ENCODE measurements at regions not wholly inside any gene's neighbourhood (a gene's known extent, or its start where the extent isn't known, plus 50 kb on each side); places are given as distances from the start of the nearest gene placed in this dataset.

GRCh38 chr2:200068642-200069041 is 113.3 kb downstream of the MAIP1 start:
- Histone ChIP-seq H4K20me1 (ENCODE audit: insufficient read depth, low read length) (no peaks in the 10 kb centered on the region), H3F3A (ENCODE audit: insufficient read depth, low read length) (no peaks in the 10 kb centered on the region), H3K9me2 (replicated peaks; ENCODE audit: insufficient read depth, low read length) (no peaks in the 10 kb centered on the region), H3K27me3 (replicated peaks; ENCODE audit: insufficient read depth, low read length) (no peaks in the 10 kb centered on the region), H3K4me3 (ENCODE audit: low read length) (no peak overlapping the region), H3K9ac (ENCODE audit: low read length) (no peak overlapping the region), H3K36me3 (replicated peaks; ENCODE audit: insufficient read depth, low read length) (no peaks in the 10 kb centered on the region), H3K27ac (ENCODE audit: low read length) (no peak overlapping the region), H2AFZ (ENCODE audit: low read length) (no peak overlapping the region), H3K9me3 (replicated peaks; ENCODE audit: insufficient read depth, low read length) (no peaks in the 10 kb centered on the region), H3K4me2 (ENCODE audit: low read depth, low read length) (no peak overlapping the region), H3K4me1 (ENCODE audit: low read length) (no peaks in the 10 kb centered on the region), H3K79me2 (ENCODE audit: low read length) (no peaks in the 10 kb centered on the region)
- TF ChIP-seq CTCF (IDR thresholded peaks at IDR 0.05; ENCODE audit: low read length): no peak
- no peak for TF ChIP-seq EZH2 (optimal IDR thresholded peaks at IDR 0.05; ENCODE audit: low read depth, low read length)
- TF ChIP-seq EZH2phosphoT487 (IDR thresholded peaks at IDR 0.05; ENCODE audit: low read length): no peak
- DNase-seq: no peak

- no peak overlapping the region for H2AFZ ChIP-seq (ENCODE audit: low read length)
- H3K36me3 ChIP-seq (replicated peaks; ENCODE audit: insufficient read depth, low read length): no peaks in the 10 kb centered on the region
- no peak overlapping the region for H3K4me2 ChIP-seq (ENCODE audit: low read depth, low read length)
- no peak overlapping the region for H3K4me3 ChIP-seq (ENCODE audit: low read length)
- H4K20me1 ChIP-seq (ENCODE audit: insufficient read depth, low read length): no peaks in the 10 kb centered on the region
- H3K27ac ChIP-seq (ENCODE audit: low read length): no peak overlapping the region
- no peaks in the 10 kb centered on the region for H3K9me2 ChIP-seq (replicated peaks; ENCODE audit: insufficient read depth, low read length)
- H3K9me3 ChIP-seq (replicated peaks; ENCODE audit: insufficient read depth, low read length): no peaks in the 10 kb centered on the region
- H3K27me3 ChIP-seq (replicated peaks; ENCODE audit: insufficient read depth, low read length): no peaks in the 10 kb centered on the region
- no peak overlapping the region for H3K9ac ChIP-seq (ENCODE audit: low read length)
- H3F3A ChIP-seq (ENCODE audit: insufficient read depth, low read length): no peaks in the 10 kb centered on the region
- TF ChIP-seq EZH2 (optimal IDR thresholded peaks at IDR 0.05; ENCODE audit: low read depth, low read length) (no peak), CTCF (IDR thresholded peaks at IDR 0.05; ENCODE audit: low read length) (no peak), EZH2phosphoT487 (IDR thresholded peaks at IDR 0.05; ENCODE audit: low read length) (no peak)
- no peak for DNase-seq
- H3K79me2 ChIP-seq (ENCODE audit: low read length): no peaks in the 10 kb centered on the region
- H3K4me1 ChIP-seq (ENCODE audit: low read length): 0 out of 2 replicates have a peak, but pooled peaks cover 3% of the 10 kb centered on the region
Measured at GRCh38 chr2:200077210-200077650, 121.8 kb downstream of the MAIP1 start.

GRCh38 chr2:200077838-200078237 is 122.5 kb downstream of the MAIP1 start:
- Histone ChIP-seq H4K20me1 (ENCODE audit: insufficient read depth, low read length) (no peaks in the 10 kb centered on the region), H3K4me2 (ENCODE audit: low read depth, low read length) (no peak overlapping the region), H2AFZ (ENCODE audit: low read length) (no peak overlapping the region), H3K4me3 (ENCODE audit: low read length) (no peak overlapping the region), H3K79me2 (ENCODE audit: low read length) (no peaks in the 10 kb centered on the region), H3F3A (ENCODE audit: insufficient read depth, low read length) (no peaks in the 10 kb centered on the region), H3K27ac (ENCODE audit: low read length) (no peak overlapping the region), H3K4me1 (ENCODE audit: low read length) (0 out of 2 replicates have a peak, but pooled peaks cover 3% of the 10 kb centered on the region), H3K9ac (ENCODE audit: low read length) (no peak overlapping the region), H3K27me3 (replicated peaks; ENCODE audit: insufficient read depth, low read length) (no peaks in the 10 kb centered on the region), H3K9me2 (replicated peaks; ENCODE audit: insufficient read depth, low read length) (no peaks in the 10 kb centered on the region), H3K9me3 (replicated peaks; ENCODE audit: insufficient read depth, low read length) (no peaks in the 10 kb centered on the region), H3K36me3 (replicated peaks; ENCODE audit: insufficient read depth, low read length) (no peaks in the 10 kb centered on the region)
- TF ChIP-seq EZH2 (optimal IDR thresholded peaks at IDR 0.05; ENCODE audit: low read depth, low read length) (no peak), EZH2phosphoT487 (IDR thresholded peaks at IDR 0.05; ENCODE audit: low read length) (no peak), CTCF (IDR thresholded peaks at IDR 0.05; ENCODE audit: low read length) (no peak)
- no peak for DNase-seq
